Occipital lobe (tissue), 1 donor: ENCODE measurements at regions not wholly inside any gene's neighbourhood (a gene's known extent, or its start where the extent isn't known, plus 50 kb on each side); places are given as distances from the start of the nearest gene placed in this dataset.

ENCODE experiments used
- DNase-seq: peaks from one replicate; lab custom pipeline; 2025; lab: John Stamatoyannopoulos, UW

DNA sequence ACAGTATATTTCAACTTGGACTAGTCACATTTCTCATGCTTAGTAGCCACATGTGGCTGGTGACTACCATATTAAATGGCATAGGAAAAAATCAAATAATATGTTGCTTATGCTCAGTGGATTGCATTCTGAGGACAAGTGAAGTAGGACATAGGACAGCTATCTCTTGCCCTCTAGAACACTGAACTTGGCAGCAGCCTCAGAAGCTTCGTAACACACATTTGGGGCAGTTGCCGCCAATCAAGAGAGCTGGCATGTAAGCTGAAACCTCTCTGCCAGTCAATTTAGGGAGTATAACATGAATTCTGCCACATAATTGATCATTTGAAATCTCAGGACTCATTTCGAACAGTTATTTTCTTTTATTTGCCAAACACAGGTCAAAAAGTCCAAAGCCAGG is 505.5 kb downstream of the MAT2B start:
- DNase-seq: no peak

DNA sequence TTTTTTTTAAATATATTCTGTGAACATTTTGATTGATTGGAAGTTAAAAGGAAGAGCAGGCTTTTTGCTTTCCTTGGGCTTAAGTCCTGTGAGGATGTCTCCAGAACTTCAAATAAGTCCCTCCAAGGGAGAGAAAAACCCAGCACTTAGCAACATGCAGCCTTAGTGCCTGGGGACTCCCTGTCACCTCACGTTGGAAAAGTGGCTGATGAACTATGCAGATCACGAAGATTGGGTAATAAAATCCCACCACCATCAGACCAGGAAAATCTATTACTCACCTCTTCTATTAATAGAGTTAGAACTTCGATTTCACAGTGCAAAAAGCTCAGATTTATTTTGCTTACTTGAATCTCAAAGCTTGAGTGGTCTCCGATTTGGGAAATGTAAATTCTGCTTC is 507.0 kb downstream of the MAT2B start:
- no peak for DNase-seq

DNA sequence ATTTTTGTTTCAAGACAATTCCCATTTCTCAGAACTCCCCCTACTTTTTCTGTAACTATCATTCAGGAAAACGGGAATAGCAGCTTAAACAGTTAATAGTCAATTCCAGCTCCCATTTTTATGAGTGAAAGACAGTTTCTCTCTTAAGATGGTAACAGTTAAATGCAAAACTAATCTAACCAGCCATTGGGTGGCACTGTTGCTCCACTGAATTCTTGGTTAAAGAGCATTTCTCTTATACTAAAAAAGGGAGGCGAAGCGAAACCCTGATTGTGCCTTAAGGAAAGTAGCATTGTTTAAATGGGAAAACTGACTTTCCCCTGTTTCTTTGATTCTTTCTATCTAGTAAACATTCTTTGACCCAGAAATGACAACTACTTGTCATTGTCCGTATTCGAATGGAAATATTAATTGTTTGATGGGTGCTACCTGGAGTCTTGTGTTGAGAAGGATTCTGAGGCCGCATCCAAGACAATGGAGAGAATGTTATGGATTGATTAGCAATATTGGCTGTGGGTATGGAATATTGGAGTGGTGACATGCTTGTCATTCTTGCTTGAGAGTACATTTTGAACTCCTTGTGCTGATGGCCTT is 507.8 kb downstream of the MAT2B start:
- DNase-seq: peak; percentile 7

DNA sequence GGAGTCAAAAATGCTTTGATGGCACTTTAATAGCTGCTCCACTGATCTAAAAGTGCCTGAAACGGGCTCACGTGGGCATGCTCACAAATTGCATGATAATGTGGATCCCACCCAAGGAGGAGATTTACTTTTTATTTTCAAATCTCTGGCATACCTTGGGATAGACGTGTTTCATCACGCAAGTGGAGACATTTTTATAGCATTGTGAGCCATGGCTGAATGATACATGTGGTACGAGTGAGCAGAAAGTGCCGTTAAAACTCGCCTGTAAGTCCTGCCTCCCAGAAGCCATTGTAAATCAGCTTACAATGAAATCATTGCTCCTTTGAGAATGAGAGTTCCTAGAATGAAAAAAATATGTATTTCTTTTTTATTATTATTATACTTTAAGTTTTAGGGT is 514.7 kb downstream of the MAT2B start:
- no peak for DNase-seq

DNA sequence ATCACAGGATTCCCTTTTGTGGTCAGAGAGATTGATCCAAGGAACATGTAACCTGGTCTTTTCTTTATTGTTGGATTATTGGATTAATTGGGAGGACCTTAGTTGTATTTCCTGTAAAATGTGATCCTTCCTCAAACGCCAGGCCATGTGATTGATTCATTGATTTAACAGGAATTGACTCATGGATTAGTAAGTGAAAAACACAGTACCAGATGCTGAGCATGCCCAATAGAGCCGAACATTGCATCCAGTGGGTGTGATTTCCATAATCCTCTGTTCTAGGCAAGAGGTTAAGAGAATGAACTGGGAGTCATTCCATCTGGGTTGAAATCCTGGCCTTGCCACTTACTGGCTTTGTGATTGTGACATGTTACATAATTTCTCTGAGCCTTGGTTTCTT is 522.3 kb downstream of the MAT2B start:
- DNase-seq: no peak

DNA sequence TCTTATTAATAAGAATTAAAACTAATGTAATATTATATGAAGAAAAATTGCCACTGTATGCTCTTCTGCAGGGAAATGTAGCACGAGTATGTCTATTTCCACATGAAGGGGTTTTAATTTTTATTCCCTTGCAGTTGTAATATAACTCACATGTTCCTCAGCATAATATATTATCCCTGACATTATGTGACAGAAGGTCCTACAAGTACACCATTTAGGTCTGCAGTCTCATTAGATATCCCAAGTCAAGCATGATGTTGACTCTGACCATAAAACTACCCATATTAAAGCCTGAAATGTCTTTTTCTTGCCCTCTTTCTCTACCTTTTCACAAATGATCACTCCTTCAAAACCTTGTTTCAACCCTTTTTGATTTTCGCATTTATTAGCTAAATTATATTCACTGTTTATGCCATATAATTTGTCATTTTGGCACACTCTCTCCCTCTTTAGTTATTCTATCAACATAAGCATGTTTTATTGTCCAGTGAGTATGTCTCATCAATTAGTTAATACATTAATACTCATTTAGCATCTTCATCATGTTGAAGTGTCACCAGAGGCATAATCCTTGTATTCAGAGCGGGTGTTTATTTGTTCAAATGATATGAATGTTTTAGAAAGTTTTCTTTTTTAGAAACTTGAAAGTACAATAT is 532.8 kb downstream of the MAT2B start:
- DNase-seq: no peak

DNA sequence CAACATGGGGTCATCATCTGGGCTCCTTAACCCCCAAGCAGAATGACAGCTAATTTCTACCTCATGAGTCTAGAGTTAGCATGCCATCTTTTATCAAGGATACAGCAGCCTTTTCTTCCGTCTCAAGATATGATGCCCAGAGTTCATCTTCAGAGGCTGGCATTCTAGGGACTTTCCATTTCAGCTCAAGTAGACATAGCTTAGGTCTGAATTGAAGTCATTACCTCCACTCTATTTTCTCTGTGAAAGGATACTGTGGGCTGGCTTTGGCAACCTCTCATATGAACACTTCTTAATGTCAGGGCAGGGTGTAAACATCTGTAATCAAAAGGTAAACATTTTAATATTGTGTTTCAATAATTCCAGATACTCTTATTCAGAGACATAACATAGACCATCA is 535.7 kb downstream of the MAT2B start:
- no peak for DNase-seq

DNA sequence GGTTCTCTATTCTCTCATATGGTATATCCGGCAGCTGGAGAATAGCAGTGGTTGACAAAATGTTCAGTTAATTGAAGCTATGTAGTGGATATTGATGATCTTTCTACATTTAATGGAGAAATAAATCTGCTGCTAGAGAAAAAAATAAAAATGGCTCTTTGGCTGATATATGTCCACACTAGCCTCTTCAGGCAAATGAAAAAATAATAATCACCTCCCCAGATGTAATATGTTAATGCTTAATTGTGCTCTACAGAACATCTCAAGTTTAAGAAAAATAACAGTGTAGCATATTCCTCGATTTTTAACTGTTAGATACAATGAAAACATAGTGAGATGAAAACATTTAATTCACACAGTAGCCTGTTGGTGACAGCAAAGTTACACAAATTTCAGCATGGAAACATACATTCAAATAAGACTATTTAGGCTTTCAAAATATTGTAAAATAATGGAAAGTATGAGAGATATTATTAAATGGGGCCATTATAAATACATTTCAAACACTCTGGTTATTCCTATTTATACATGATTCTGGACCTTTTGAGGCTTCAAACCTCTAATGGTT is 543.0 kb downstream of the MAT2B start:
- no peak for DNase-seq

DNA sequence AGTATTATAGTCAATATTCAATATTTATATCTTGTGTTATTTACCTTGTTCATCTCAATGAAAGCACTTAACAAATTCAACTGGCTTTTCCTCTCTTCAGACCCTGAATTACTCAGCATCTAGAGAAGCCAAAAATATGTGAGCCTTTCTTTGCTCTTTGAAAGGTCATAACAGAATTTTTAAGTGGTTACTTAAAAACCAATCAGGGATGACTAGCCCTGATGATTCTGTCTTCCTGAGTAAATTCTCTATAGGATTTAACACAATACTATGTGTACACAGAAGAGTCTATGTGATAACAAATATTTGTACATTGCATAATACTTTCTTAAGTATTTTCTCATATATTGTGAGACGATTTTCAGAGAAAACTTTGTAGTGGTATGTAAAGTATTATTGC is 546.3 kb downstream of the MAT2B start:
- DNase-seq: no peak

DNA sequence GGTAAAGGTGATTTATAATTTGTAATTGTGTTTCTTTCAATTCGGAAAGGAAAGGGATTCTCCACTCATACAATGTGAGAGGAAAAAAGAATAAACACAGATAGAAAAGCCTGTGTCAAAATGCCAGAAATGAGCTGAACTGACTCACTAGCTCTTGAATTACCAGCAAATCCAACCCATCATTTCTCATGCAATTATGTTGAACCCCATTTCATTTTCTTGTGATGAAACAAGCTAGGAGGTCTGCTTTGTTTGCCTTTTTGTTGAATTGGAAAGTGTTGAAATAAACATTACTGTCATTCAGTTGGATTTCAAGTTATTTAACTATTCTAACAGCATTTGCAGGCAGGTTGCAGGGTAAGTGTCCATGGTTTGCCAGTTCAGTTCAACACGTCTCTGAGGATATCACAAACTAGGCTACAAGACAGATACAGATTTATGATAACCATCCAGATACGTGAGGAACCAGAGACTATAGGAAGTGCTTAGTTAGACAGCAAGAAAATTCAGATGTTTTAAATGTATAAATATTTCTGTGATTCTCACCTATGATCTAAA is 547.2 kb downstream of the MAT2B start:
- DNase-seq: no peak

DNA sequence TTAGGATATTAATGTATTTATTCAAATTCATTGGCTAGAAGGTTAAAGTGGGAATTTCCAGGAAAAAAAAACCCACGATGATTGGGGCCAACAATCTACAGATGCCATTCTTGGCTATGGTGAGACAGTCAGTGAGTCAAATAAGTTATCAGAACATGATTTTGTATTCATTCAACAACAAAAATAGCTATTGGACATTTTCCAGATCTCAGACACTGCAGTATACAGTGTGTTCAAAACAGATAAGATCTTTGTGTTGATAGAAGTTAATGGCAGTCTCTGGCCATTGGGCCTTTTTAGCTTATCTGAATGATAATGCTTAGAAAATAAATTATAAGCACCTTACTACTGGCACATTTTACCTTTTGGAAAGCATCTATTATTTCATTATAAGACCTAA is 547.7 kb downstream of the MAT2B start:
- DNase-seq: no peak

DNA sequence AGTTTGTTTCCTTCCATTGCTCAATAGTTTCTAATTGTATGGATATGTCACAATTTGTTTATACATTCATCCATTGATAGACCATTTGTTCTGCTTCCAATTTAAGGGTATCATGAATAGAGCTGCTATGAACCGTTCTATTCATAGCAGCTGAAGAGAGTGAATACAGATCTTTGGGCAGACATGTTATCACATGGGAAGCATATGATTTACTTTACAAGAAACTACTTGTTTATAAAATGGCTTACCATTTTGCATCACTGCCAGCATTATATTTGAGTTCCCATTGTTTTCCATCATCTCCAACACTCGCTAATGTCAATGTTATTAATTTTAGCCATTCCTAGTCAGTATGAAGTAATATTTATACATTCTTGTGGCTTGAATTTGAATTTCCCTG is 549.0 kb downstream of the MAT2B start:
- DNase-seq: no peak

DNA sequence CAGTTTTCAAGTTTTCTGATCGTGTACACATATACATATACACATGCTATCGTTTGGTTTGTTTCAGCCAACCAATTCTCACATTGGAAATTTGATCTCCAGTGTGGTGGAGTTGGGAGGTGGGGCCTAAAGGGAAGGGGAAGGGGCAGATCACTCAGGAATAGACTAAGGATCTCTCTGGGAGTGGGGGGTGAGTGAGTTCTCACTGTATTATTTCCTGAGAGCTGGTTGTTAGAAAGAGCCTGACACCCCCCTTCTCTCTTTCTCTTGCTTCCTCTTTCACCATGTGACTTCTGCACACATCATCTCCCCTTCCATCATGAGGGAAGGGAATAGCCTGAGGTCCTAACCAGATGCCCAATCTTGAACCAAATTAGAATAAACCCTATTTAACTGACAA is 551.7 kb downstream of the MAT2B start:
- DNase-seq: no peak

DNA sequence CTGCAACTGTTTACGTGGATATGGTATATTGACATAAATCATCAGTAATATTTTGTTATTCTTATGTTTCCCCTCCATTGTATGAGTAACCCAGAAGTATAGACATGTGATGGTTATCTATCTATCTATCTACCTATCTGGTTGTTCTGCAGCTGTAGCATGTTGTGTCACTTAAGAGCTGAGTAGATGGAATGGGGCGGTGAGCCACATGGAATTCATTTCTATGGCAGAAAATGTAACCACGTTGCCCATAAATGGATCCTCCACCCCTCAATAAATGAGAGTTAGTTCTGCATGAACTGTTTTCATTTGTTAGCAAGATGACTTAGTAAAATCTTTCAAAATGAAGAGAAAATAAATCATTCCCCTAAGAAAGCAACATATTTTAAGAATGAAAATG is 553.2 kb downstream of the MAT2B start:
- no peak for DNase-seq

DNA sequence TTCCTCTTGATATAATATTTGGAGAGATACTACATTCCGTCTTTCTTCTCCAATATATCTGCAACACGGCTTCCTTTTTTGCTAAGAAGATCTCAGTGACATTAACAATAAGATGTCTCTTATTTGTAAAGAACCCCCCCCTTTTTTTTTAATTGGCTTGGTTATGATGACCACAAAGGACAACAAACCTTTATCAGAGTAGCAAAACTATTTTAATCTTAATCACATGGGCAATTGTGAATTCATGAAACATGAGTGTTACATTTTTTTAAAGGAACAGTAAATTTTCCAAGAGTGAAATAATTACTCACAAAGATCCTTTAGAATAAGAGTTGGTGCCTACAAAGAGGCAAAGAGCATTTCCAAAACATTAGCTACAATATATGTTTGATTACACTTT is 554.1 kb downstream of the MAT2B start:
- DNase-seq: no peak

DNA sequence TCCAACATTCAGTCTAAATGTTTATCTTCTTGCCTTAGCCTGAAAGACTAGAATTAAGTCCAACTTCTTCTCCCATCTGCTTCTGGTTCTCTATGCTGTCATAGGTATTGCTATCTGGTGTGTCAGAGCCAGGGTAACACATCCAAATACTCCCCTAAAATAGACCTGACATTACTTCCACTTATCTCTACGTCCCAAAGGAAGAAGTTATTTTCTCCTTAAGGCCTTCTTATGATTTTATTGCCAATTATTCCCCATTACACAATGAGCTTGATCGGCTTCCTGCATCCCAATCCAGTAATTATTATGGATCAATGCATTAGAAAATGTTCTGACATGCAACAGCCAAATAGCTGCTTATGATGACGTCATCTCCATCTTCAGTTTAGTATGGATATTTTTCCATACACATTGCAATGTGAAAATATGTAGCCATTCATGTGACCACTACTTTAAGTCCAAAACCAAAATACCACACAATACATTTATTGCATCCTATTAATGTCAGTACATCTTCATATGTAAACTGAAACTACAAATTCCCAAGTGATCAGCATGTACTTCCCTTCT is 555.5 kb downstream of the MAT2B start:
- DNase-seq: no peak

DNA sequence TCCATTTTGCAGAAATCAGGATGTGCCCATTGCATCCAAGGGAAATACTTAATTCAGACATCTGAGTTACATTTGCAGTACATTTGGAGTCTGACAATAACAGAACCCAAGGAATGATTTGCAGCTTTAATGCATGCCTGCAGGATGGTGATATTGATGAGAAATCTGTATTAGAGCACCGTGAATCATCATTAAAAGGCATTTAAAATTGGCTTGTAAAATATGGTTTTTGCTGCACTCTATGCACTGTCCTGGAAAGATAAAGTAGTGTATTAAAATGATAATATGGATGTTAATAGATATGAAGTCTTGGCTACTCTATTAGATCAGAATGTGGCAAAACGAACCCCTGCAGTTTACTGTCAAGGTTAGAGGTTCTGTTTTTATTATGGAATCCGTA is 556.9 kb downstream of the MAT2B start:
- DNase-seq: no peak

DNA sequence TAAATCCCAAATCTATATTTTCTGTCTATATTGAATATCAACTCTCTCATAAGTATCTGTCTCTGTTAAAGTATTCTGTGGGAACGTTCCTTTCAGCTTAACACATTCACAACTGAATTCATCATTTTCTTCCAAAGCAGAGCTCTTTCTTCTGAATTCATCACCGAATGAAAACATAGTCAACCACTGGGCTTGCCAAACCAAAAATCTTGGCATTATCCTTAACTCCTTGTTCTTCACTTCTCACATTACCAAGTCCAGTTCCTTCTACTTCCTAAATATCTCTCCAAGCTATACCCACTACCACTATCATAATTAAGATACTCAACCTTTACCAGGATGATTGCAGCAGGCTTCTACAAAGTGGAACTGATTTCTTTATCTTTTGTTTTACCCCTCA is 559.8 kb downstream of the MAT2B start:
- no peak for DNase-seq

DNA sequence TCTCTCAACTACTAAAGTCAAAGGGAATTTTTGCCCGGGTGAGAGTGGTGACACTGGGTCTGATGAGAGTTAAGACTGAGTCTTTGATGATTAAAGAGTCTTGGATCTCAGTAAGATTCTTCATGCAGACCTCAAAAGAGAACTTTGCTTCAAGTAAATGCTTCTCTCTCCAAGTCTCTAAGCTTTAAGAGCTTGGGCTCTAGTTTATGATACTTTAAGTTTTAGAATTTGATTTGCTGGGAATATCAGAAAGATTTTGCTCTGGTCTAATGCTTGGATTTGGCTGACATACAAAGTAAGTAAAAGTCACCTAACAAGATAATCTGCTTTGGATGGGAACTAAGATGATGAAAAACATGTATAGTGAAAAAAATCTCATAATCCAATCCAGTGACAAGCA is 566.3 kb downstream of the MAT2B start:
- DNase-seq: no peak

DNA sequence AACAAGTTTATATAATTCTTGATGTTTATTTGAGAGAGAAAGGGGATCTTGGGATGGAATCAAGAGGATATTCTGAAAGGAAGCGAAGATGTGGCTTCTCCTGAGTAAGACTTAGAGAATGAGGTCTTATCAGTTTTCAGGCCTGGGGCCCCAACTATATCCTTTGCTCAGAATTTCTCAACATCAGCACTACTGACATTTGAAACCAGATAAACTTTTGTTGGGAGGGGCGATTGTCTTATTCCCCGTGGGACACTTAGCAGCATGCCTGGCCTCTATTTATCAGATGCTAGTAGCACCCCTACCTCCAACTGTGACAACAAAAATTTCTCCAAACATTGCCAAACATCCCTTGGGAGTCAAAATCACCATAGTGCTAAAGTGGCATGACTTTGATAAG is 567.7 kb downstream of the MAT2B start:
- DNase-seq: no peak

DNA sequence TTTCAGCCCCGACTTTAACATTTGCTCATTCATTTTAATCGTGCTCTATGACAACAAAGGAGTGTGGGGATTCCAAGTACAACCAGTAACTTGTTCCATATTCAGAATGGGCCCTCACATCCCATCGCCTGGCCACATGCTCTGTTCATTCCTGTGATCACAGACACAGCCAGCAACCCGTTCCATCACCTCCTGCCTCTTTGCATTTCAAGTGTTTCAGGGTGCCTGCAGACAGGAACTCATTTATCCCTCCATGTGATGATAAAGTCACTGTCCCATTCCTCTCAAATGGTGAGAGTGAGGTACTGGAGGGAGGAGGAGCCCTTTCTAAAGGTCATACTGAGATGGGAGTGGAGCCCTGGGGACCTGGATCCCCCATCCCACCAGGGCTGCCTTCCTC is 571.1 kb downstream of the MAT2B start:
- no peak for DNase-seq

DNA sequence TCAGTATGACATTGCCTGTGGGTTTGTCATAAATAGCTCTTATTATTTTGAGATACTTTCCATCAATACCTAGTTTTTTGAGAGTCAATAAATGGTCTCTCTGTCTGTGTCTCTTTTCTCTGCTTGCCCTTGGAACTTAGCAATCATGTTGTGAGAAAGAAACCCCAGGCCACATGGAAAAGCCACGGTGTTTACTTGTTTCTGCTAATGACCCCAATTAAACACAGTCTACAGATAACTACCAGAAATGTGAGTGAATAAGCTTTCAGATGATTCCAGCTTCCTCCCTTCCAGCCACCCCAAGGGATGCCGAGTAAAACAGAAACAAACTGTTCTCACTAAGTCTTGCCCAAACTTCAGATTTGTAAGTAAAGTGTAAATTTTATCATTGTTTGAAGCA is 584.9 kb downstream of the MAT2B start:
- no peak for DNase-seq

DNA sequence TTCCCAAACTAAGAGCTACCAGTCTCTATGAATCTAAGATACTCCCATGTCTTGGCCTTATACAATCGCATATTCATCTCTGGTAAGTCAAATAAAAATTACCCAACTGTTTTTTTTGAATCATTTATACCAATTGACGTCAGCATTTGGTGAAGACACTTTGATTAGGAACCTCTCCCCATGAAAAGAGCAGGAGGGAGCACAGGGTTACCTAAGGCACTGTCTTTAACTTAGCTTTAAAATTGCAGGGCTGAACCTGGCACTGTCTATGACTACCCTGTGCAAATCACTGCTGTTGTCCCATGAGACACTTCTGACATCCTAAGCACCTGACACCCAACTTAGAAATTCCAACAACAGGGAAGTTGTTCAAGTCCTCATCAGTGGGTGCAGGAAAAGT is 586.4 kb downstream of the MAT2B start:
- no peak for DNase-seq
